BJ (cell line): ENCODE measurements at regions not wholly inside any gene's neighbourhood (a gene's known extent, or its start where the extent isn't known, plus 50 kb on each side); places are given as distances from the start of the nearest gene placed in this dataset.

Source experiments
- CTCF ChIA-PET: fragments of 350-600 bp; formaldehyde crosslinking; extraction: SDS; loops from one replicate; lab custom pipeline; 2021; ENCODE audit warnings: antibody characterized with exemption, inconsistent platforms; lab: Yijun Ruan, JAX
- POLR2A ChIA-PET: fragments of 300-600 bp; sonication (Branson Sonifier 250); formaldehyde crosslinking; extraction: SDS; loops from one replicate; lab custom pipeline; 2021; ENCODE audit warnings: antibody characterized with exemption; lab: Charles Lee
- DNase-seq: peaks from one replicate; pipeline ENCODE4 v3.0.0-alpha.2; 2011; ENCODE audit warnings: low read depth
- H3K27me3 ChIP-seq: 2 replicates; pipeline ENCODE4 v1.6.0; 2011; ENCODE audit warnings: low read length; ENCODE audit not compliant: control insufficient read depth, insufficient read depth
- H3K36me3 ChIP-seq: 2 replicates; pipeline ENCODE4 v1.5.1; 2011; ENCODE audit warnings: low read length; ENCODE audit not compliant: control insufficient read depth, insufficient read depth
- H3K4me3 ChIP-seq: 2 replicates; pipeline ENCODE4 v1.5.1; 2011; ENCODE audit warnings: low read depth, mild to moderate bottlenecking, control low read depth, low read length
- CTCF ChIP-seq: IDR thresholded peaks from 2 replicates; pipeline ENCODE4 v1.5.1; 2011; ENCODE audit warnings: low read depth, mild to moderate bottlenecking, control low read depth, inconsistent platforms, low read length, moderate library complexity; ENCODE audit not compliant: insufficient read depth

- Histone ChIP-seq H3K4me3 (no peak overlapping the region), H3K36me3 (no peaks in the 10 kb centered on the region), H3K27me3 (no peaks in the 10 kb centered on the region; the same call in none of the 2 replicates)
- no peak for DNase-seq
- CTCF ChIA-PET = no interaction called here
- POLR2A ChIA-PET = no interaction called here
- no peak for TF ChIP-seq CTCF
These were observed 67.5 kb upstream of the TLR4 start for GRCh38 chr9:117636681-117637080.

GRCh38 chr9:117625154-117625553, 79.0 kb upstream of the TLR4 start:
- CTCF ChIA-PET = interaction anchor here (0.6 kb wide), 1 partner anchor 252 kb away, joined by 3 read pairs; no protein-coding TSS in a partner anchor
- POLR2A ChIA-PET = no interaction called here
- no peak for DNase-seq
- H3K27me3 ChIP-seq = no peaks in the 10 kb centered on the region
- no peak overlapping the region for H3K4me3 ChIP-seq
- H3K36me3 ChIP-seq = no peaks in the 10 kb centered on the region
- TF ChIP-seq CTCF = no peak

- Histone ChIP-seq H3K4me3 (no peak overlapping the region), H3K27me3 (no peaks in the 10 kb centered on the region), H3K36me3 (no peaks in the 10 kb centered on the region)
- TF ChIP-seq CTCF = no peak
- DNase-seq = no peak
- POLR2A ChIA-PET = no interaction called here
- CTCF ChIA-PET = no interaction called here
These were observed 80.1 kb upstream of the TLR4 start for GRCh38 chr9:117624106-117624505.

GRCh38 chr9:117622347-117622746, 81.9 kb upstream of the TLR4 start:
- H3K27me3 ChIP-seq = no peaks in the 10 kb centered on the region
- no peak for DNase-seq
- H3K4me3 ChIP-seq = no peak overlapping the region
- ChIA-PET POLR2A (no interaction called here), CTCF (interaction anchor here (1.1 kb wide), 1 partner anchor 9 kb away, joined by 4 read pairs; no protein-coding TSS in a partner anchor)
- 0 out of 2 replicates have a peak, but pooled peaks have one; percentile 25 for TF ChIP-seq CTCF
- no peaks in the 10 kb centered on the region for H3K36me3 ChIP-seq

- H3K27me3 ChIP-seq = no peaks in the 10 kb centered on the region
- TF ChIP-seq CTCF = no peak
- H3K36me3 ChIP-seq = no peaks in the 10 kb centered on the region
- no peak overlapping the region for H3K4me3 ChIP-seq
- POLR2A ChIA-PET = no interaction called here
- DNase-seq = no peak
- CTCF ChIA-PET = no interaction called here
These were observed 87.8 kb upstream of the TLR4 start for GRCh38 chr9:117616431-117616831.
